PC-3 (cell line): ENCODE measurements at regions not wholly inside any gene's neighbourhood (a gene's known extent, or its start where the extent isn't known, plus 50 kb on each side); places are given as distances from the start of the nearest gene placed in this dataset.

Experiments used
- ATAC-seq: fragments of 200-7000 bp; cut with Tn5 transposase; 2 replicates; pipeline ENCODE4 v1.9.1; 2020; ENCODE audit warnings: mild to moderate bottlenecking, moderate library complexity
- BruUV-seq: library from RNA; stranded (reverse); fragments of 400-500 nt; replicated peaks from 2 replicates; lab custom pipeline; 2021; lab: Mats Ljungman, UMichigan
- CTCF ChIA-PET: fragments of 300-600 bp; sonication (Branson Sonifier 250); formaldehyde crosslinking; loops from one replicate; lab custom pipeline; 2022; ENCODE audit warnings: antibody characterized with exemption; lab: Charles Lee
- POLR2A ChIA-PET: fragments of 300-600 bp; sonication (Branson Sonifier 250); formaldehyde crosslinking; loops from one replicate; lab custom pipeline; 2022; ENCODE audit warnings: antibody characterized with exemption; ENCODE audit not compliant: unreplicated experiment; lab: Charles Lee
- DNase-seq: peaks from one replicate; pipeline ENCODE4 v3.0.0-alpha.2; 2015
- H2AFZ ChIP-seq: fragments of 300-600 bp; sonication (generic); 2 replicates; pipeline ENCODE4 v1.6.0; 2016; ENCODE audit warnings: antibody characterized with exemption, low read length
- H3F3A ChIP-seq: fragments of 300-600 bp; sonication (generic); one replicate; pipeline ENCODE4 v1.6.0; 2017; ENCODE audit warnings: antibody characterized with exemption, low read length, control low read depth, mild to moderate bottlenecking; ENCODE audit not compliant: unreplicated experiment
- H3K27ac ChIP-seq: fragments of 300-600 bp; sonication (generic); 2 replicates; pipeline ENCODE4 v1.5.1; 2016; ENCODE audit warnings: mild to moderate bottlenecking, low read length
- H3K27me3 ChIP-seq: fragments of 300-600 bp; sonication (generic); 2 replicates; pipeline ENCODE4 v1.6.1; 2016; ENCODE audit warnings: low read length, mixed read lengths
- H3K36me3 ChIP-seq: fragments of 300-600 bp; sonication (generic); 2 replicates; pipeline ENCODE4 v1.6.1; 2016; ENCODE audit warnings: low read depth, mixed run types, low read length, mixed read lengths
- H3K4me1 ChIP-seq: fragments of 300-600 bp; sonication (generic); 2 replicates; pipeline ENCODE4 v1.5.1; 2016; ENCODE audit warnings: low read length; ENCODE audit not compliant: insufficient read depth
- H3K4me2 ChIP-seq: fragments of 300-600 bp; sonication (generic); 2 replicates; pipeline ENCODE4 v1.6.0; 2016; ENCODE audit warnings: low read length
- H3K4me3 ChIP-seq: fragments of 300-600 bp; sonication (generic); 2 replicates; pipeline ENCODE4 v1.5.1; 2016; ENCODE audit warnings: mild to moderate bottlenecking, low read length, mixed read lengths
- H3K79me2 ChIP-seq: fragments of 300-600 bp; sonication (generic); 2 replicates; pipeline ENCODE4 v1.6.1; 2017; ENCODE audit warnings: low read length, mixed read lengths
- H3K9ac ChIP-seq: fragments of 300-600 bp; sonication (generic); 2 replicates; pipeline ENCODE4 v1.6.0; 2016; ENCODE audit warnings: mild to moderate bottlenecking, low read length
- H3K9me2 ChIP-seq: fragments of 300-600 bp; sonication (generic); replicated peaks from 2 replicates; pipeline ENCODE4 v1.6.1; 2016; ENCODE audit warnings: mixed run types, low read length, mixed read lengths
- H3K9me3 ChIP-seq: fragments of 300-600 bp; sonication (generic); 2 replicates; pipeline ENCODE4 v1.6.1; 2016; ENCODE audit warnings: low read length, mixed read lengths
- H4K20me1 ChIP-seq: fragments of 300-600 bp; sonication (generic); 2 replicates; pipeline ENCODE4 v1.6.1; 2016; ENCODE audit warnings: low read length, mixed read lengths
- EZH2 ChIP-seq: fragments of 300-600 bp; sonication (generic); IDR thresholded peaks from one replicate; pipeline ENCODE4 v1.6.1; 2017; ENCODE audit warnings: antibody characterized with exemption, mild to moderate bottlenecking, low read length; ENCODE audit not compliant: unreplicated experiment
- EZH2phosphoT487 ChIP-seq: fragments of 300-600 bp; sonication (generic); IDR thresholded peaks from 2 replicates; pipeline ENCODE4 v1.6.1; 2018; ENCODE audit warnings: mild to moderate bottlenecking, antibody characterized with exemption, low read length, borderline replicate concordance
- intact Hi-C: fragments of 100-400 bp; cut with micrococcal nuclease; formaldehyde crosslinking; loops from 2 replicates; pipeline ENCODE4 v1.9.0; 2023
- TF ChIP-seq, protein P1 (sequence below): fragments of 300-600 bp; sonication (generic); conservative IDR thresholded peaks from 2 replicates; pipeline ENCODE4 v1.5.1; 2017; ENCODE audit warnings: antibody characterized with exemption, low read depth, mild to moderate bottlenecking, low read length

DNA sequence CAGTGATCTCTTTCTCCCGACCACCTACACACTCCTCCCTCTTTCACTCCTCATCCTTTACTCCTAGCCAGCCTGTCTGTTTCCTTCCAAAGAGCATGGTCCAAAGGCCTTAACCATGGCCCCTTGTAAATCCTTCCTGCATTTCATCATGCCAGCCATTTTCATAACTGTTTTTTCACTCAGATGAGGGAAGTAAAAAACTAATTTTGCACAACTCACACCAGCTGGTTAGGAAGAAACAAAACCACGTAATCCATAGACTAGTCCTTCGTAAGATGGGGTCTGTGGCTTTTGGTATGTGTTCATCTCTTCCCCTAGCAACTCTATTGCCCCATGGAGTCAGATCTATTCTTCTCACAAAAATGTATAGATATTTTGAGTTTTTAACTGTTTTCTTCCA, 187.8 kb downstream of the SHOX2 start:
- POLR2A ChIA-PET: no interaction called here

GRCh38 chr3:157916672-157917071, 189.5 kb downstream of the SHOX2 start:
- CTCF ChIA-PET: no interaction called here
- Histone ChIP-seq H3K4me2 (peak overlapping the region; percentile 63), H3K9me2 (no peaks in the 10 kb centered on the region), H3K27ac (peak overlapping the region; percentile 49), H2AFZ (peak overlapping the region; percentile 63), H3K9me3 (no peaks in the 10 kb centered on the region), H3K36me3 (no peaks in the 10 kb centered on the region), H3K27me3 (no peaks in the 10 kb centered on the region), H3K4me1 (peaks cover 46% of the 10 kb centered on the region), H4K20me1 (no peaks in the 10 kb centered on the region), H3K9ac (no peak overlapping the region), H3F3A (no peaks in the 10 kb centered on the region), H3K79me2 (no peaks in the 10 kb centered on the region), H3K4me3 (peak overlapping the region; percentile 25; the same call in 1 of the 2 replicates)
- intact Hi-C loops: loop anchor here (1.0 to 5.0 kb wide), 5 partner anchors 171 to 616 kb away; partner anchors contain the start of gene RSRC1
- DNase-seq (peak; percentile 78), ATAC-seq (peak; percentile 67)
- BruUV-seq: no TSS peak
- POLR2A ChIA-PET: no interaction called here
- TF ChIP-seq, protein P1, sequence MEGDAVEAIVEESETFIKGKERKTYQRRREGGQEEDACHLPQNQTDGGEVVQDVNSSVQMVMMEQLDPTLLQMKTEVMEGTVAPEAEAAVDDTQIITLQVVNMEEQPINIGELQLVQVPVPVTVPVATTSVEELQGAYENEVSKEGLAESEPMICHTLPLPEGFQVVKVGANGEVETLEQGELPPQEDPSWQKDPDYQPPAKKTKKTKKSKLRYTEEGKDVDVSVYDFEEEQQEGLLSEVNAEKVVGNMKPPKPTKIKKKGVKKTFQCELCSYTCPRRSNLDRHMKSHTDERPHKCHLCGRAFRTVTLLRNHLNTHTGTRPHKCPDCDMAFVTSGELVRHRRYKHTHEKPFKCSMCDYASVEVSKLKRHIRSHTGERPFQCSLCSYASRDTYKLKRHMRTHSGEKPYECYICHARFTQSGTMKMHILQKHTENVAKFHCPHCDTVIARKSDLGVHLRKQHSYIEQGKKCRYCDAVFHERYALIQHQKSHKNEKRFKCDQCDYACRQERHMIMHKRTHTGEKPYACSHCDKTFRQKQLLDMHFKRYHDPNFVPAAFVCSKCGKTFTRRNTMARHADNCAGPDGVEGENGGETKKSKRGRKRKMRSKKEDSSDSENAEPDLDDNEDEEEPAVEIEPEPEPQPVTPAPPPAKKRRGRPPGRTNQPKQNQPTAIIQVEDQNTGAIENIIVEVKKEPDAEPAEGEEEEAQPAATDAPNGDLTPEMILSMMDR: no peak
- no peak for TF ChIP-seq EZH2phosphoT487
- TF ChIP-seq EZH2: no peak

More for the DNA sequence above, 187.8 kb downstream of the SHOX2 start:
- Histone ChIP-seq H2AFZ (no peak overlapping the region), H3F3A (no peaks in the 10 kb centered on the region), H4K20me1 (no peaks in the 10 kb centered on the region), H3K4me1 (peaks cover 45% of the 10 kb centered on the region), H3K79me2 (no peaks in the 10 kb centered on the region), H3K36me3 (no peaks in the 10 kb centered on the region), H3K9me2 (no peaks in the 10 kb centered on the region), H3K9me3 (no peaks in the 10 kb centered on the region), H3K27ac (no peak overlapping the region), H3K9ac (no peak overlapping the region), H3K4me3 (no peak overlapping the region), H3K27me3 (no peaks in the 10 kb centered on the region), H3K4me2 (no peak overlapping the region)
- ATAC-seq: no peak
- CTCF ChIA-PET: no interaction called here
- no peak for TF ChIP-seq EZH2
- no peak for TF ChIP-seq EZH2phosphoT487
- TF ChIP-seq, protein P1: no peak
- no peak for DNase-seq
- intact Hi-C loops: loop anchor here (5.0 kb wide), 2 partner anchors 249 to 614 kb away; no protein-coding TSS in a partner anchor
- no TSS peak for BruUV-seq

DNA sequence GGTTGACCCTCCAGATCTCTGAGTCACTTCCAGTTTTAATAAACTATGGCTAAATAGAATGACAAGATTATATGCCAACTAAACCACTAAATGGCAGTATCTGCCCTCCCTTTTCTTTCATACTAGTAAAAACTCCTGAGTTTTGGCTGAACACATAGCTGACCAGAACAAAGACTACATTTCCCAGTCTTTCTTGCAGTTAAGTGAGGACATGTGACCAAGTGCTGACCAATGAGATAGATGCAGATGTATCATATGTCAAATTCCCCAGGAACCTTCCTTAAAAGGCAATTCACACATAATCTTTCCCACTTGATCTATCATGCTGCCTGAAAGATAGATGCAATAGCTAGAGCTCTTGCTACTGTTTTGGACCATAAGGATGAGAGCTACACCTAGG, 191.3 kb downstream of the SHOX2 start:
- ATAC-seq: peak; percentile 61
- Histone ChIP-seq H3K4me1 (peaks cover 46% of the 10 kb centered on the region), H4K20me1 (no peaks in the 10 kb centered on the region), H2AFZ (no peak overlapping the region), H3K9ac (no peak overlapping the region), H3K4me3 (no peak overlapping the region), H3K79me2 (no peaks in the 10 kb centered on the region), H3K9me2 (no peaks in the 10 kb centered on the region), H3K4me2 (no peak overlapping the region), H3F3A (no peaks in the 10 kb centered on the region), H3K36me3 (no peaks in the 10 kb centered on the region), H3K27ac (no peak overlapping the region), H3K9me3 (no peaks in the 10 kb centered on the region), H3K27me3 (no peaks in the 10 kb centered on the region)
- TF ChIP-seq EZH2phosphoT487: no peak
- TF ChIP-seq, protein P1: peak; percentile 46; the same call in 1 of the 2 replicates
- peak; percentile 75 for DNase-seq
- CTCF ChIA-PET: interaction anchor here (0.7 to 1.1 kb wide), 3 partner anchors 68 to 519 kb away, joined by 3 read pairs; no protein-coding TSS in a partner anchor
- POLR2A ChIA-PET: no interaction called here
- intact Hi-C loops: loop anchor here (1.0 to 5.0 kb wide), 6 partner anchors 67 to 617 kb away; no protein-coding TSS in a partner anchor
- no TSS peak for BruUV-seq
